ENCODE measurements at regions not wholly inside any gene's neighbourhood (a gene's known extent, or its start where the extent isn't known, plus 50 kb on each side); places are given as distances from the start of the nearest gene placed in this dataset.

- H3K9me3 ChIP-seq = no peaks in the 10 kb centered on the region
- no peaks in the 10 kb centered on the region for H3K36me3 ChIP-seq (replicated peaks)
- H3K4me3 ChIP-seq = no peak overlapping the region
- no peak for DNase-seq (ENCODE audit: low spot score in 2 of 2)
- no peaks in the 10 kb centered on the region for H3K4me1 ChIP-seq
- H3K27me3 ChIP-seq (ENCODE audit: low read depth) = peaks cover 17% of the 10 kb centered on the region
- in situ Hi-C loops (cut with MboI; ENCODE audit: low sequenced_read_pairs) = no loop called here
These were observed 61.8 kb upstream of the HSF2 start for GRCh38 chr6:122337645-122338044.

- Histone ChIP-seq H3K9me3 (no peaks in the 10 kb centered on the region), H3K27me3 (ENCODE audit: low read depth) (peaks cover 17% of the 10 kb centered on the region), H3K4me3 (no peak overlapping the region), H3K36me3 (replicated peaks) (no peaks in the 10 kb centered on the region), H3K4me1 (no peaks in the 10 kb centered on the region)
- in situ Hi-C loops (cut with MboI; ENCODE audit: low sequenced_read_pairs) = no loop called here
- DNase-seq (ENCODE audit: low spot score in 2 of 2) = no peak
These were observed 59.8 kb upstream of the HSF2 start for GRCh38 chr6:122339661-122340060.

GRCh38 chr6:122347280-122347679 is 52.2 kb upstream of the HSF2 start:
- H3K36me3 ChIP-seq (replicated peaks) = no peaks in the 10 kb centered on the region
- in situ Hi-C loops (cut with MboI; ENCODE audit: low sequenced_read_pairs) = no loop called here
- no peaks in the 10 kb centered on the region for H3K9me3 ChIP-seq
- no peaks in the 10 kb centered on the region for H3K4me1 ChIP-seq
- H3K27me3 ChIP-seq (ENCODE audit: low read depth) = peaks cover 4% of the 10 kb centered on the region
- no peak overlapping the region for H3K4me3 ChIP-seq
- DNase-seq (ENCODE audit: low spot score in 2 of 2) = no peak

- Histone ChIP-seq H3K9me3 (no peaks in the 10 kb centered on the region), H3K36me3 (replicated peaks) (no peaks in the 10 kb centered on the region), H3K27me3 (ENCODE audit: low read depth) (peaks cover 3% of the 10 kb centered on the region), H3K4me3 (no peak overlapping the region), H3K4me1 (no peaks in the 10 kb centered on the region)
- no peak for DNase-seq (ENCODE audit: low spot score in 2 of 2)
- in situ Hi-C loops (cut with MboI; ENCODE audit: low sequenced_read_pairs) = no loop called here
These were observed 51.7 kb upstream of the HSF2 start for GRCh38 chr6:122347751-122348150.

All from HAP-1 (cell line).